GM12892 (cell line): ENCODE measurements at regions not wholly inside any gene's neighbourhood (a gene's known extent, or its start where the extent isn't known, plus 50 kb on each side); places are given as distances from the start of the nearest gene placed in this dataset.

Source experiments
- POLR2A ChIP-seq: IDR thresholded peaks from 2 replicates; pipeline ENCODE4 v1.6.1; 2011; ENCODE audit warnings: low read depth, low read length, control low read depth
- POLR2AphosphoS5 ChIP-seq: IDR thresholded peaks from 2 replicates; pipeline ENCODE4 v1.6.1; 2011; ENCODE audit warnings: low read depth, low read length, control low read depth

- no peak for TF ChIP-seq POLR2A
- no peak for TF ChIP-seq POLR2AphosphoS5
Measured at GRCh38 chr11:113542420-113542819, 67.2 kb upstream of the DRD2 start.
